Neural cell (in vitro differentiated cells): ENCODE measurements at regions not wholly inside any gene's neighbourhood (a gene's known extent, or its start where the extent isn't known, plus 50 kb on each side); places are given as distances from the start of the nearest gene placed in this dataset.

ENCODE experiments used
- H2AFZ ChIP-seq: fragments of 200-600, 300-800 bp; sonication (generic), shearing (Covaris generic); 2 replicates; pipeline ENCODE4 v1.6.0; 2014; ENCODE audit warnings: low read depth, mild to moderate bottlenecking, antibody characterized with exemption, low read length, moderate library complexity
- H3F3A ChIP-seq: fragments of 200-600 bp; shearing (Covaris generic); 2 replicates; pipeline ENCODE4 v1.6.1; 2016; ENCODE audit warnings: mild to moderate bottlenecking, moderate library complexity, mixed read lengths, antibody characterized with exemption, low read length; ENCODE audit not compliant: insufficient read depth, poor library complexity, severe bottlenecking
- H3K27ac ChIP-seq: fragments of 200-600, 300-800 bp; sonication (generic), shearing (Covaris generic); 2 replicates; pipeline ENCODE4 v1.5.1; 2014; ENCODE audit warnings: mild to moderate bottlenecking, low read length, moderate library complexity
- H3K27me3 ChIP-seq: fragments of 300-800, 200-600 bp; sonication (generic), shearing (Covaris generic); 2 replicates; pipeline ENCODE4 v1.6.0; 2014; ENCODE audit warnings: mild to moderate bottlenecking, low read depth, low read length, moderate library complexity; ENCODE audit not compliant: insufficient read depth
- H3K36me3 ChIP-seq: fragments of 300-800, 200-600 bp; sonication (generic), shearing (Covaris generic); 2 replicates; pipeline ENCODE4 v1.5.1; 2014; ENCODE audit warnings: mild to moderate bottlenecking, antibody characterized with exemption, low read length, moderate library complexity; ENCODE audit not compliant: insufficient read depth
- H3K4me2 ChIP-seq: fragments of 300-800, 200-600 bp; sonication (generic), shearing (Covaris generic); 2 replicates; pipeline ENCODE4 v1.6.0; 2014; ENCODE audit warnings: mild to moderate bottlenecking, low read length
- H3K4me3 ChIP-seq: fragments of 300-800, 200-600 bp; sonication (generic), shearing (Covaris generic); 2 replicates; pipeline ENCODE4 v1.5.1; 2014; ENCODE audit warnings: mild to moderate bottlenecking, low read length, moderate library complexity
- H3K79me2 ChIP-seq: fragments of 200-600 bp; shearing (Covaris generic); replicated peaks from 2 replicates; pipeline ENCODE4 v1.6.0; 2014; ENCODE audit warnings: mild to moderate bottlenecking, low read length, moderate library complexity; ENCODE audit not compliant: insufficient read depth
- H3K9ac ChIP-seq: fragments of 300-800, 200-600 bp; sonication (generic), shearing (Covaris generic); 2 replicates; pipeline ENCODE4 v1.6.1; 2016; ENCODE audit warnings: mild to moderate bottlenecking, low read length, mixed read lengths
- H3K9me2 ChIP-seq: fragments of 200-600 bp; shearing (Covaris generic); 2 replicates; pipeline ENCODE4 v1.6.1; 2016; ENCODE audit warnings: mild to moderate bottlenecking, low read length, mixed read lengths; ENCODE audit not compliant: insufficient read depth
- H3K9me3 ChIP-seq: fragments of 200-600, 300-800 bp; sonication (generic), shearing (Covaris generic); 2 replicates; pipeline ENCODE4 v1.6.1; 2016; ENCODE audit warnings: mild to moderate bottlenecking, mixed run types, low read length, moderate library complexity, mixed read lengths
- H4K20me1 ChIP-seq: fragments of 200-600 bp; shearing (Covaris generic); 2 replicates; pipeline ENCODE4 v1.6.1; 2016; ENCODE audit warnings: mild to moderate bottlenecking, mixed run types; ENCODE audit not compliant: insufficient read depth
- CTCF ChIP-seq: fragments of 450-650 bp; IDR thresholded peaks from 2 replicates; pipeline ENCODE4 v1.5.1; 2014; ENCODE audit warnings: antibody characterized with exemption, mild to moderate bottlenecking, moderate library complexity; ENCODE audit not compliant: poor library complexity, severe bottlenecking
- EP300 ChIP-seq: fragments of 450-650 bp; conservative IDR thresholded peaks from 2 replicates; pipeline ENCODE4 v1.6.1; 2014; ENCODE audit warnings: antibody characterized with exemption, mild to moderate bottlenecking, moderate library complexity; ENCODE audit not compliant: poor library complexity, severe bottlenecking
- EZH2 ChIP-seq: fragments of 200-600, 300-800 bp; shearing (Covaris generic), sonication (generic); IDR thresholded peaks from 2 replicates; pipeline ENCODE4 v1.6.1; 2014; ENCODE audit warnings: antibody characterized with exemption, low read length, borderline replicate concordance, mild to moderate bottlenecking; ENCODE audit not compliant: insufficient read depth, poor library complexity, severe bottlenecking
- MXI1 ChIP-seq: fragments of 450-650 bp; conservative IDR thresholded peaks from 2 replicates; pipeline ENCODE4 v1.6.1; 2014; ENCODE audit warnings: antibody characterized with exemption, mild to moderate bottlenecking; ENCODE audit not compliant: poor library complexity, severe bottlenecking
- POLR2AphosphoS5 ChIP-seq: IDR thresholded peaks from 2 replicates; pipeline ENCODE4 v1.6.1; 2012
- RAD21 ChIP-seq: fragments of 450-650 bp; conservative IDR thresholded peaks from 2 replicates; pipeline ENCODE4 v1.6.1; 2014; ENCODE audit warnings: antibody characterized with exemption, mild to moderate bottlenecking, moderate library complexity
- REST ChIP-seq: IDR thresholded peaks from 2 replicates; pipeline ENCODE4 v1.6.1; 2012; ENCODE audit warnings: borderline replicate concordance
- SMC3 ChIP-seq: fragments of 450-650 bp; conservative IDR thresholded peaks from 2 replicates; pipeline ENCODE4 v1.6.1; 2014; ENCODE audit warnings: antibody characterized with exemption, mild to moderate bottlenecking, moderate library complexity; ENCODE audit not compliant: poor library complexity
- TAF1 ChIP-seq: IDR thresholded peaks from 2 replicates; pipeline ENCODE4 v1.6.1; 2012; ENCODE audit warnings: low read depth

DNA sequence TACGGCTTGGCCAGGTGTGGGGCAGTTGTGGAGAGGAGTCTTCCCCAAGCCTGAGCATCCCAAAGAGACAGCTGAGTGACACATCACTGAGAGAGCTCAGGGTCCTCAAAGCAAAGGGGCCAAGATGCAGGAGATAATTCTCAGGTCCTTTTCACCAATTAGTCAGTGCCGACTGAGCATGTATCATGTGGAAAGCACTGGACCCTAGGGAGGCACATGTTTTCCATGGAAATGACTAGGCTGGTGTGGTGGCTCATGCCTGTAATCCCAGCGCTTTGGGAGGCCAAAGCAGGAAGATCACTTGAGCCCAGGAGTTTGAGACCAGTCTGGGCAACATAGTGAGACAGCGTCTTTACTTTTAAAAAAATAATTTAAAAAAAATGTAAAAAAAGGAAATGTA, 67.3 kb upstream of the PRPS1 start:
- Histone ChIP-seq H3K9ac (no peak overlapping the region), H3K4me2 (no peak overlapping the region), H2AFZ (no peak overlapping the region), H3K9me3 (no peaks in the 10 kb centered on the region), H3K27ac (no peak overlapping the region), H3K36me3 (no peaks in the 10 kb centered on the region), H3F3A (no peaks in the 10 kb centered on the region), H3K27me3 (no peaks in the 10 kb centered on the region), H3K79me2 (no peaks in the 10 kb centered on the region), H3K4me3 (no peak overlapping the region), H4K20me1 (no peaks in the 10 kb centered on the region), H3K9me2 (no peaks in the 10 kb centered on the region)
- TF ChIP-seq REST, result no peak
- TF ChIP-seq MXI1, result no peak

GRCh38 chrX:107561468-107562215, 66.7 kb upstream of the PRPS1 start:
- Histone ChIP-seq H3K9me2 (no peaks in the 10 kb centered on the region), H3K9ac (no peak overlapping the region), H2AFZ (no peak overlapping the region), H4K20me1 (no peaks in the 10 kb centered on the region), H3F3A (no peaks in the 10 kb centered on the region), H3K27me3 (no peaks in the 10 kb centered on the region), H3K4me2 (no peak overlapping the region), H3K79me2 (no peaks in the 10 kb centered on the region), H3K4me3 (no peak overlapping the region), H3K9me3 (no peaks in the 10 kb centered on the region), H3K27ac (no peak overlapping the region), H3K36me3 (no peaks in the 10 kb centered on the region)
- TF ChIP-seq REST, result no peak
- no peak for TF ChIP-seq EP300
- TF ChIP-seq EZH2, result no peak
- no peak for TF ChIP-seq CTCF
- no peak for TF ChIP-seq TAF1
- TF ChIP-seq POLR2AphosphoS5, result no peak
- TF ChIP-seq RAD21, result no peak
- TF ChIP-seq SMC3, result no peak
- no peak for TF ChIP-seq MXI1
